Tibial nerve (tissue), 3 donors: ENCODE measurements at regions not wholly inside any gene's neighbourhood (a gene's known extent, or its start where the extent isn't known, plus 50 kb on each side); places are given as distances from the start of the nearest gene placed in this dataset.

Experiments used
- POLR2A ChIP-seq, 2 donors: fragments of 450-650 bp; IDR thresholded peaks; one replicate each; pipeline ENCODE4 v1.6.1; 2017; ENCODE audit warnings: antibody characterized with exemption in 2 of 2, mild to moderate bottlenecking in 2 of 2, moderate library complexity in 2 of 2
- TF ChIP-seq, protein P1 (sequence below), 5 experiments: fragments of 200-600 bp in 3 of 5; fragments of 450-650 bp in 2 of 5; sonication (generic) in 3 of 5; IDR thresholded peaks; one replicate each; pipeline ENCODE4 v1.5.1; 2016 to 2019; ENCODE audit warnings: antibody characterized with exemption in 5 of 5, mild to moderate bottlenecking in 3 of 5, moderate library complexity in 2 of 5

DNA sequence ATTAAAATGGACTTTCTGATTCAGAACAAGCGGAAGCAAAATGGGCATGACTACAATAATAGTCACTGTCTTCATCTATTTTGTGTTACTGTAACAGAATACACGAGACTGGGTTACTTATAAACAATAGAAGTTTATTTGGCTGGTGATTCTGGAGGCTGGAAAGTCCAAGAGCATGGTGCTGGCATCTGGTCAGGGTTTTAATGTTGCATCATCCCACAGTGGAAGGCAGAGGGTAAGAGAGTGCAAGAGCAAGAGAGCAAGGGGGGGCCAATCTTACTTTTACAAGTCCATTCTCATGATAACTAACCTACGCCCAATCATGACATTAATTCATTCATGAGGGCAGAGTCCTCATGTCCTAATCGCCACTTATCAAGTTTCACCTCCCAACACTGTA is 189.2 kb downstream of the TOX3 start:
- TF ChIP-seq, protein P1, sequence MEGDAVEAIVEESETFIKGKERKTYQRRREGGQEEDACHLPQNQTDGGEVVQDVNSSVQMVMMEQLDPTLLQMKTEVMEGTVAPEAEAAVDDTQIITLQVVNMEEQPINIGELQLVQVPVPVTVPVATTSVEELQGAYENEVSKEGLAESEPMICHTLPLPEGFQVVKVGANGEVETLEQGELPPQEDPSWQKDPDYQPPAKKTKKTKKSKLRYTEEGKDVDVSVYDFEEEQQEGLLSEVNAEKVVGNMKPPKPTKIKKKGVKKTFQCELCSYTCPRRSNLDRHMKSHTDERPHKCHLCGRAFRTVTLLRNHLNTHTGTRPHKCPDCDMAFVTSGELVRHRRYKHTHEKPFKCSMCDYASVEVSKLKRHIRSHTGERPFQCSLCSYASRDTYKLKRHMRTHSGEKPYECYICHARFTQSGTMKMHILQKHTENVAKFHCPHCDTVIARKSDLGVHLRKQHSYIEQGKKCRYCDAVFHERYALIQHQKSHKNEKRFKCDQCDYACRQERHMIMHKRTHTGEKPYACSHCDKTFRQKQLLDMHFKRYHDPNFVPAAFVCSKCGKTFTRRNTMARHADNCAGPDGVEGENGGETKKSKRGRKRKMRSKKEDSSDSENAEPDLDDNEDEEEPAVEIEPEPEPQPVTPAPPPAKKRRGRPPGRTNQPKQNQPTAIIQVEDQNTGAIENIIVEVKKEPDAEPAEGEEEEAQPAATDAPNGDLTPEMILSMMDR (IDR thresholded peaks at IDR 0.05): no peak
- no peak for TF ChIP-seq POLR2A (IDR thresholded peaks at IDR 0.05)
